Right forelimb (tissue), 1 donor: ENCODE measurements at regions not wholly inside any gene's neighbourhood (a gene's known extent, or its start where the extent isn't known, plus 50 kb on each side); places are given as distances from the start of the nearest gene placed in this dataset.

Source experiments
- DNase-seq: peaks from one replicate; pipeline ENCODE4 v3.0.0-alpha.2; 2018

DNA sequence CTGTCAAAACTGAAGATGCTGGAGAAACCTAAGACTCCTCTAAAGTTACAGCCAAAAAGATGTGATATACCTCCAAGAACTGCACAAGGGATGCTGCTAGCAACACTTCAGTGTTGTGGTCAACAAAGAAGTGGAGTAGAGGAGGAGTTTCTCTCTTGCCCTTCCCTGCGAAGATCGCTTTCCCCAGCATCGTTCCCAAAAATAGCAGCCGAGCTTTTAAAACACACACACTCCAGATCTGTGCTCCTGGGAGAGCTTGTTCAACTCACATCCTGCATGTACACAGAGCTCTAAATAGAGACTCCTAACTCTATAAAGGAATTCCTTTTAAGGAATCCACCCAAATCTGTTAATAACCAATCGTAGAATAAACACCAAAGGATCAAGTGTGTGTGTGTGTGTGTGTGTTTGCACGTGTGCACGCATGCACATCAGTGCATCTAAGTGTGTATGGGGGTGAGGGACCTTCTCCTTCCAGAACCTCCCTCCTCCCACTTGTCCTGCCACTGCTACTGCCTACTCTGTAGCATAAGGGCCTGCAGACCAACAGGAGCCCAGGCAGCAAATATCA lies 58.5 kb downstream of the PSMG1 start:
- peak; percentile 43 for DNase-seq

DNA sequence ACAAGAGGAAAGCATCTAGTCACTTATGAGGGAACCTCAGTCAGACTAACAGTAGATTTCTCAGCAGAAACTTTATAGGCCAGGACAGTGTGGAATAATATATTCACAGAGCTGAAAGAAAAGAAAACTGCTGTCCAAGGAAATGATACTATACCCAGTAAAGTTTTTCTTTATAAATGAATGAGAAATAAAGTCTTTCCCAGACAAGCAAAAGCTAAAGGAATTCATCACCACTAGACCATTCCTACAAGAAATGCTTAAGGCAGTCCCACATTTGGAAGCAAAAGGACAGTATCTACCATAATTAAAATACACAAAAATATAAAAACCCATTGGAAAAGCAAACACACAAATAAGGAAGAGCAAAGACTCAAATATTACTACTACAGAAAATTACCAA lies 59.9 kb downstream of the PSMG1 start:
- DNase-seq = no peak

DNA sequence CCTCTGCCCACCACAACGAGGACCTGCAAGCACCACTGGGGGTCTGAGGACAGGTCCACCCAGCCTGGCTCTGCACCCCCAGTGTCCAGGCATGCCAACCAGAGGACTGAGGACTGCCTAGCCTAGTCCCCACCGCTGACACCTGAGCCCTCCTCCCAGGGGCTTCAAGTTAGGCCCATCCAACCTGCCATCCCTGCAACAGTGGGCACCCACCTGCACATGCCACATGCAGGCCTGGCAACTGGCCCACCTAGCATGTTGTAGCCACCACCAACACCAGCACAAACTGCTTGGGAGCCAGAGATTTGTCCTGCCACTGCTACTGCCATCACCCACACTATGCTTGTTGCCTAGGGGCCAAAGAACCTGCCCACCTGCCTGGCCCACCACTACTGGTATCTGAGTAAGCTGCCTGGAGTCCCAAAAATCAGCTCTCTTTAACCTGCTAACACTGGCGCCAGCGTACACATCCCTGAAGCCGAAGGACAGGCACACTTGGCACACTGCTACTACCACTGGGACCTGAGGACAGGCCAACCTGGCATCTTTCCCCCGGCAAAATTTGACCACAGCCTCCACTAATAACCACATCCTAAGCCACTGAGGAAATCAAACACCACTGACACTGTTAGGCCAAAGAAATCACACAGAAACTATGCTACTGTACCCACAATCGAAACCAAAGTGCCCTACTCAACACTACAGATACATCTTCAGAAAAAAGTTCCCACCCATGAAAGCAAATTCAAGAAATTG lies 61.5 kb downstream of the PSMG1 start:
- DNase-seq = peak; percentile 22

DNA sequence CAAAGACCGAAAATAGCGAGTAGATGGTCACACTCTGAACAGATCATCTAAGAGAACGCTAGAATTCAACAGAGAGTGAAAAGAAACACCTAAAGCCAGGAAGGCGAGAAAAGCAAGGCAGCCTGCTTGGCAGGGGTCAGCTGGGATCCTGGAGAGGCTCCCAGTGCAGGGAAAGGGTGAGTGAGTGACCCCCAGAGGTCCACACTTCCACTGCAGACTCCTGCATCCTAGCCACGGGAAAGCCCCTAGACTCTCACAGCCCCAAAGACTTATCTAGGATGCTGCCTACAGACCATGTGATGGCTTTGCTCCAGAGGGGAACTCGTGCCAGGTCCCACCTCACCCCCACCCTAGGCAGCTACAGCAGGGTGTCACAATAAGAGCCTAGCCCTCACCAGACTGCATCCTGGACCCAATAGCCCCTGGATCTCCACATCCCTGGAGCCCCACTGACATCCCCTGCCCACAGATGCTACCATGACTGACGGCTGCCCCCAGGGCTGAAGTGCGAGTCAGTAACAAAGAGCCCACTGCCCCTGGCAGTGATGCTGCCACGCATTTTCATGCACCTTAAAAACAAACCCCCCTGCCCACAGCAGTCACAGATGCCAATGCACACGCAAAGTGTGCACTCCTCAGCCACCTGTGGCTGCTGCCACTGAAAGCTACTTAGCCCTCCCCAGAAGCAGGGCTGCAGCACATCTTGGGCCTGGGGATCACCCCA lies 62.2 kb downstream of the PSMG1 start:
- DNase-seq = peak; percentile 17

DNA sequence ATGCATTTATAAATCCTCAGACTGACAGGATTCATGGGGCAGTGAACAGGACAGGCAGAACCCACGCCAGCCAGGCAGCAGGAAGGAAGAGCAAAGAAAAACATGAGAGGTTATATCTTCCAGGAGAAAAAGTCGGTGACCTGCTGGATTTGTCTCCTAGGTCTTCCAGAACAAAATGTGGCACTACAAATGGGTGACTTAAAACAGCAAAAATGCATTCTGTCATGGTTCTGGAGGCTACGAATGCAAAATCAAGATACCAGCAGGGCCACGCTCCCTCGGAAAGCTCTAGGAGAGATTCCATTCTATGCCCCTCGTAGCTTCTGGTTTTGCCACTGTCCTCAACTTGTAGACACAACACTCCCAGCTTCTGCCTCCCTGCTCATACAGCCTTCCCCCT lies 63.4 kb downstream of the PSMG1 start:
- DNase-seq = peak; percentile 3

DNA sequence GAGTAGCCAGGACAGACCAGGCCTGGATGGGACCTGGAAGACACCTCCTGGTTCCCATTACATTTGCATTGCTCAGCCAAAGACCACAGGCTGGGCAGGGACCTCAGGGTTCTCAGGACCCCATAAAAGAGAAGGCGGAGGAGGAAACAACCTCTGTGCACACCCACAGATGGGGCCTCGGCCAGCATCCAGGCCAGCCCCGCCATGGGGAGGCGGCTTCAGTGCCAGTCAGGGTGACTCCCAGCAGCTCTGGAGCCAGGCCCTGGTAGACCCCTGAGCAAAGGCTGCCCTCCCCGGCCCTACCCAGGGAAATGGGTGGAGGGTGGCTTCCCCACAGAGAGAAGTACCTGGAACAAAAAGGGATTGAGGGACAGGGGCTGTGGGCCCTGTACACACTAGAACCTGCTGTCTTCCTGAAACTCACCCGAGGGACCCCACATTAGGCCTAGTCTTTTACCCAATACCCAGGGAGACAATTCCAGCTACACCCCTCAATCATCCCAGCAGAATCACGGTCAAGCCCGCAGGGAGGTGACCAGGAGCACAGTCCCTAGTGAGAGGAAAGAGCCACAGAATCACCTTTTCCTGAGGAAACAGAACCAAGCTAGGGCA lies 64.5 kb downstream of the PSMG1 start:
- peak; percentile 26 for DNase-seq

DNA sequence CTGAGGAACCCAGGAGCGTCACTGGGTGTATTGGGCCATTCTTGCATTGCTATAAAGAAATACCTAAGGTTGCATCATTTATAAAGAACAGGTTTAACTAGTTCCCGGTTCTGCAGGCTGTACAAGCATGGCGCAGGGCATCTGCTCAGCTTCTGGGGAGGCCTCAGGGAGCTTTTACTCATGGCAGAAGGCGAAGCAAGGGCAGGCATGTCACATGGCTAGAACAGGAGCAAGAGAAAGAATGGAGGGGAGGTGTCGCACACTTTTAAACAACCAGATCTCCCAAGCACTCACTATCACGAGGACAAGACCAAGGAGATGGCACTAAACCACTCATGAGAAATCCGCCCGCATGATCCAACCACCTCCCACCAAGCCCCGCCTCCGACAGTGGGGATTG lies 65.2 kb downstream of the PSMG1 start:
- peak; percentile 25 for DNase-seq

DNA sequence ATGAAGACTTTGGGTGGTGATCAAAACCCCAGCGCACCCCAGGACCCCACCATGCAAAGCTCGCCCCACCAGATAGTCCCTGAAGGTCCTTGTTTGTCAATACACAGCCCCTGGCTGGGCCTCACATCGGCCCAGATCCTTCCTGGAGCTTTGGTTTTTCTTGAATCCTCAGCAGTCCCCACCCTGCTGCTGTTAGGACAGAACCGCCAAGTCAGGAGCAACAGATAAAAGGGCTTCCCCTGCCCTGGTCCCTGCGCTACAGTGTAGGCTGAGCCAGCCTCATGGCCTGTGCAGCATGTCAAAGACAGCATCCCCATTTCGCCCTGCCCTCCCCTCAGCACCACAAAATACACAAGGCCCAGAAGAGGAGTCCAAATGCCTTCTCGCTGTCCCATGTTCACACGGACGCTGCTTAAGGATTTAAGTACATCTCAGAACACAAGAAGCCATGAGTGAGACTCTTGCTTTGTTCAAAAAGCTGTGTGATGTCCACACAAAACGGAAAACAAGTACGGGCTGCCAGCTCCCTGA lies 65.7 kb downstream of the PSMG1 start:
- DNase-seq = peak; percentile 25

DNA sequence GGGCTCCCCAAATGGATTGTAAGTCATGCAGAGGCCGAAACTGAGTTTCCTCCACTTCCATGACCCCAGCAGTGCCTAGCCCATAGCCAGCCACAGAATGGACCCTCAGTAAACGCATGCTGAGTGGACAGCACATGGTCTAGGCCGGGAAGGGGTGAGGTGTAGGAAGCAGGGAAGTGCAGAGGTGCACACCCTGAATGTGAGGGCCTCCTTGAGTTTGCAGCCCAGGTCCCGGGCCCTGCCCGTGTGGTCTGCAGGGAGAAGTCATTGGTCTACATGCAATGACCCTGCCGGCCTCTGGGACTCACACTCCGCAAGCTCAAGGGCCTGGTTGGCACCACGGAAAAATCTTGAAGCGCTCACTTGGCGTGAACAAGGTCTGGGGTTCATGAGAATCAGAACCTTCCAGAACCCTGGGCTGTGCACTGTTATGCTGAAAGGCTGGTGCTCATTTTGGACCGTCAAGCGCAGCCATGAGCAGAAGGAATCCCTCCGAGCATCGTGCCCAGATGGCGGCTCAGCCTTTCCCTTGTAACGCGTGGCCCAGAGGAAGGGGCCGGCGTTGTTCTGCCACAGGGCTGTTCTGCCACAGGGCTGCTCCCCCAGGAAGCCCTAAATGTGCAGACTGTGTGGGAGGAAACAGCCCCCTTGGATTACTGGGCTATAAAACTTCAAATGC lies 66.4 kb downstream of the PSMG1 start:
- DNase-seq = peak; percentile 37

DNA sequence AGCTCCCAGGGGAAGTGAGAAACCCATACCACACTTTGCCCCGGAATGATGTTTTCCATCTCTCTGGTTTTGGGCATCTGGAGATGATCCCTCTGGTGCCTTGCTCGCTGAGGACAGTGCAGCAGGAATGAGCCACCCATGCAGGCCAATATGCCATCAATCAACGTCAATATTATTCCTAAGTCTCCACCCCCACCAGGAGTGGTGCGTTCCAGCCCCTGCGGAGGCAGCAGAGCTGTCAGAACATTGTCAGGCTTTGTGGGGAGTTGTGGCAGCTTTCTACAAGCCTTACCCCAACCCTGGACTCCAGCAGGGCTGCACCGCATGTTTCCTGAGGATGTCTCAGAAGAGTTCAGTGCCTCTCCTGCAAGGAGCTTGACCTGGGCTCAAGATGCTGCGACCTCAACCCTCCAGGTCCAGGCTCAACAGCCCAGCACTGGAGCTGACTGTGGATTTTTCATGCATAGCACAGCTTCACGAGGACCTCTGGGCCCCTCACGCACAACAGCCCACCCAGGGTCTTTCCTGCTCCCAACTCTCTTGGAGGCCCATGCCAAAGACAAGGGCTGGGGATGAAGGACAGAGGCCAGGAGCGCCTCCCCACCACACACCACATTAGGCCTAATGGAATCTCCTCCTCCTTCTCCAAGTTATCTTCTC lies 67.5 kb downstream of the PSMG1 start:
- peak; percentile 37 for DNase-seq

DNA sequence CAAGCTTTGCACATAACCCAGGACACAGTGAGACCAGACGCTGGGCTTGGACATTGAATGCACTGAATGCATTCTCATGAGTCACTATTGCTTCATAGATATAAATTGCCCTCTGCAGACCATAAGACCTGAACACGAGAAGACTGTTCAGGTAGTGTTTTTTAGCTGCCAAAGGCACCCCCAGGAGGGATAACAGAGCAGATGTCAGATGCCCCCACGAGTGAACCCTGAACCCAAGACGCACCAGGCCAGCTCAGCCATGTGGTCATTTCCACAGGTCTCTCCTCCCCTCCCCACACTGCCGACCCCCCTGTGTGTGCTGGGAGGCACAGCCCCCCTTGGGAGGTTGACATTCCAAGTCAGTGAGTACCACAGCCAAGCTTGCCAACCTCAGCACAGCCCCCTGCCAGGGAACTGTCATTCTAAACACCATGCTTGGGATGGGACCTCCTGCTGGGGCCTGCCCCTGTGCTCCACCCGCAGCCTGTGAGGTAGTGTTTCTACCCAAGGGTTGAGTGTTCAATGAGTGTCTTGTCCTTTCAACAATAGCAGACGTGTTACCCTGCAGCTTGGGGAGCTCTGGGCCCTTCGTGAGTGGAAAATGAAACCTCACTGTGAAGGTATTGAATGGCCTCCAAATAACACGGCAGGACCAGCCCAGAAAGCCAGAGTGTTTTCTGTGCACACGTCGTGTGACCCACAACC lies 68.2 kb downstream of the PSMG1 start:
- DNase-seq = no peak

DNA sequence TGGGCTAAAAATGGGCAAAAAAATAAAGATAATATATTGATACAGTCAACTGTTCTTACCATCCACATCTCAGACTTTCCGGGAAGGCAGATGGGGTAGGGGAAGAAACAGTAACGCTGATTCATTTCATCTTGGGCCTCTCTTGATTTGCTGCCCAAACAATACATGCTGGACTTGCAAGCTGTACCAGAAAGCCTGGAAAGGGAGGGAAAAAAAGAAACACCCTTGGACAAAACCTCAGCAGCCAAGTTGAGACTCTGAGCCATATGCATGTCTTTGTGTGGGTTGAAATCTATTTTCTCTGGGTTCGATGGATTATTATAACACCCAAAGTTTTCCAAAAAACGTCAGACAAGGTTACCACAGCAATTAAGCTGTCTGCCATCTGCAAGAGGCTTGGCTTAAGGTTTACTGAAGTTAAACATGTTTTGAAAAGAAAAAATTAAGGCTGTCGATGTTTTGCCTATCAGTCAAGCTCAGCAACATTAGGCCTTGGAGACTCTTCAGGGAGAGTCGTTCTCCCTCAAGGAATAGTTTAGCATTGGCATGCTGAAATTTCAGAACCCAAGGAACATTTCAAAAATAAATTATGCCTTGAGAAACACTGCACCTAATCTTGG lies 71.2 kb downstream of the PSMG1 start:
- no peak for DNase-seq

DNA sequence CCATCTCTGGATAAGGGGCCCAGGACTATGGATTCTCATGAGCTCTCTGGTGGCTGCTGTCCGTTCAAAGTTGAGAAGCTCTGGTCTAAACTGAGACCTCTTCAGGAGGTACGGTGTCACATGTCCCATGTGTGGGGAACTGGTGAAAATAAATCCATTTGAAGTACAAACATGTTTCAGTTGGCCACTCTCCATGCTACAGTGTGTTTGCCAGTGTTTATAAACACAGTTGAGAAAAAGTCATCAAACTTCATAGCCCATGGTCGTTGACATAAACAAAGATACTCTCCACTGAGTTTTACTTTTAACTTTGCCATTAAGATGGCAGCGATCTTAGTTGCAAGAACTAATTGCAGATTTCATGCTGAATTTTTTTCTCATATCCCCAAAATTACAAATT lies 72.8 kb downstream of the PSMG1 start:
- no peak for DNase-seq

DNA sequence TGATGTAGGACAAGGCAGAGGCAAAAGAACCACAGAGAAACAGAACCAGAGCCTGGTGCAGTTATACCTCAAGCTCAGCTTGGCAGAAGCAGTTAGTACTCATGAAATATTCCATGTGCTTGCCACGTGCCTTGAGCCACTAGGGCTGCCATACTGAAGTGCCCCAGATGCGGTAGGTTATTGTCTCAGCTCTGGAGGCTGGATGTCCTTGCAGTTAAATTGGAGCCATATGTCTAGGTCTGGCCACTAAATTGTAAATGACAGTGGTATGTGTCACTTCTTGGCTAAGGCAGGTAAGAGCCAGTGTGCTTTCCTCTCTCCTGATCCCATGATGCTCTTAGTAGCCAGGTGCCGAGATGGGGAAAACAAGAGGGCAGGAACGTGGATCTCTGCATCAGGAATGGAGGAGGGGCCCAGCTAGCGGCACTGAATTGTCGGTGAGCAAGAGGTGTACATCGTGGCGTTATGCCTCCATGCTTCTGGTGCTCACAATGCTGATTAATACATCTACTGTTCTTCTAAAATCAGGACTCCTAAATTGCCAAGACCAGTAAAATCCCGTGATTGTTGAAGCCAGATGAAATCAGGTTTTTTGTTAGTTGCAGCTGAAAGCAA lies 73.5 kb downstream of the PSMG1 start:
- no peak for DNase-seq

DNA sequence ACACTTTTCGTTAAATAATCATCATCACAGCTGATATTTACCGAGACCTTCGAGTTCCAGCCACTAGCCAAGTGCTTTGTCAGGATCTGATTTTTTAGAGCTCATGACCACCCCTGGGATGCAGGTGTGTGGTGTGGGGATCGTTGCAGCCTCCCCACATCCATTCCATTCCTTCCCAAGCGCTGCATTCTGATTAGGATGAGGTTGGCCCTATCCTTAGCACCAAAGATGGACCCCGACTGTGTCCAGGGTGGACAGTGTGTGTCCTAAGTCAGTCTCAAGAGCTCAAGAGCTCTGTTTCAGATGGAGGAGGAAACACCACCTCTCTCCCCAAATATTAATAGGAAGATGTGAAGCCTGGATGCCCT lies 74.1 kb downstream of the PSMG1 start:
- DNase-seq = no peak

DNA sequence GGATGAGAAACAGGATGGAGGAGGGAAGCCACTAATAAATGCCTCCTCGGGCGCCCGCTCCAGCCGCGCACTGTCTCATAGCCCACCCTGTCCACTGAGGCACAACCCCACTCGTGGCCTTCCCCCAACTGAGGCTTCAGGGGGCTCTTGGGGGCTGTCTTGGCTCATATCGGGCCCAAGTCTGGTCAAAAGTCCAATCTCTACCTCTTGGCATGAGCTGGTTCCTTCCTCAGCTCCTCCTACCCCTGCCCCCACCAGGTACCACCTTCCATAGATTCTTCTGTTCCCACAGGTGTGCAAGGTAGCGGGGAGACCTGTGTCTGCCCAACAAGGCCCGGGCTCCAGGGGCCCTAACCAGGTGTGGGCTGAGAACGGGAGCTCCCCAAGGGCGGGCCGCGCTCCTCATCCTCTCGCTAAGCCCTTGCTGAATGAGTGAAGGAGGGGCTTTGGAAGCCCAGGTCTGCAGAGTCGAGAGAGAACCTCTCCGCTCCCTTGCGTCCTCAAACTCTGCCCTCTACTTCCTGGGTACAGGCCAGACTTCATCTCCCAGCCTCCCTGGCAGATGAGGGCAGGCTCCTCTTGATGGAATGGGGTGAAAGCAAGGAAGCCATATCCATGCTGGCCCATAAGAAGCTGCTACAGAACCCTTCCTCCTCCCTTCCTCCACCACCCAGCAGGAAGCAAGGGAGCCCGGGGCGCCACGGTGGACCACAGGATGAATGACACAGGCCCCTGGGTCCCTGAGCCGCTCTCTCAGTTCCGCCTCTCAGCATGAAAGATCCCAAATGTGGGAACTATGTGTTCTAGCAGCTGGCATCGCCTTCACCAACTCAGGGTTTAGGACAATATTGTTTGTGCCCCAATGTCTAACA lies 74.7 kb downstream of the PSMG1 start:
- DNase-seq = no peak

DNA sequence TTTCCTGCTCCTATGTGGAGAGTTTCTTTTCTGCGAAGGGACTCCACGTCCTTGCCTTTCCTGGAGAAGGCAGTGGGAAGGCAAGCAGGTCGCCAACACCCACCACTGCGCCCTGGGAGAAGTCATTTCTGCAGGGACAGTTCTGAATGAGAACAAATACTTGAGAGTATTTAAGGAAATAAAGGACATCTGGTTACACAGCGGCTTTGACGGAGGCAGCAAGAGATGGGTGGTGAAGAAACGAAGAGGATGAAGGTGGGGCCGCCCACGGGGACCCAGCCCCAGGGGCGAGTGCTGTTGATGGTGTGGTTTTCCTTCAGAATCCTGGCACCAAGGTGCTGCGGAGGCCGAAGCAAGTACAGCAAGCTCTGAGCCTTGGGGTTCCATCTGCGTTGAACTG lies 75.5 kb downstream of the PSMG1 start:
- DNase-seq = no peak

DNA sequence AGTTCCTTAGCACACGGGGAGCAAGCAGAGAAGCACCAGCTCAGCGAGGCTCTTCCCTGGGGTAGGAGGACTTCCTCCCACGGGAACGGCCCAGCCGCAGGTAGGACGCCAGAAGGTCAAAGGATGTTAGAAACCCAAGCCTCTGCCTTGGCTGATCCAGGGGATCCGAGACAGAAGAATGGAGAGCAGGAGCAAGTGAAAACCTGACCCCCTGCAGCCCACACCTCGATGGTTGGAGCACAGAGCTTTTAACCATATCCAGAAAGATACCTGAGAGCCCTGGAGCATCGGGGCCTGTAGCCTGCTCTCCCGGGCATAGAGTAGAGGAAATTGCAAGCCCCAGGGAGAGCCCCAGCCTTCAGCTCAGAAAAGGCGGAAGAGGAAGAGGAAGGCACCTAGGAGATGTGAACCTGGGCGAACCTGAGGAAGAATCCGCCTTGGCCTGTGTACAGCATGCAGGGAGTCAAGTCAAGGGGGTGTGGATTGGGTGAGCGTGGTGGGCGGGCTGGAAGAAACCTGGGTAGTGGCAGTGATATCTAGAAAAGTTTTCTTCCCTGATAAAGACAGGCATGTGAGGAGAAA lies 76.3 kb downstream of the PSMG1 start:
- DNase-seq = no peak

DNA sequence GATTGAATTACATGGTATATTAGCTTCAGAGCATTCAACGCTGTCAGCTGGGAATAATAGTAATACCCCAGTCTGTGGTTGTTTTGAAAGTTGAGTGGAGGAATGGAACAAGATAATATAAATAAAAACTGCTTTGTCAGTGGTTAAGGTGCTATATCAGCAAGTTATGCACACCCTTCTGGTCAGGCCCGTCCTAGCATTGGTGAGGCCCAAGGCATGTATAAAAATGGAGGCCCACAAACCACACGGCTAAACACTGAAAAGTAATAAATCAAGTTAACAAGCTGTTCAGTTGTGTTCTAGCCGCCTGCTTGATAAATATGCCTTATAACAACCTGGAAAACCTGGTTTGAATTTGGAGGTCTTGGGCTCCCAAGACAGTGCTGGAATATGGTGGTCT lies 77.4 kb downstream of the PSMG1 start:
- peak; percentile 28 for DNase-seq
